GM21825 (cell line): ENCODE measurements at regions not wholly inside any gene's neighbourhood (a gene's known extent, or its start where the extent isn't known, plus 50 kb on each side); places are given as distances from the start of the nearest gene placed in this dataset.
"Not testable (repeated sequence)": the region's sequence is repeated elsewhere in the genome, so short reads cannot be mapped to it uniquely, and the experiment has no call there.

Experiments
- ATAC-seq: cut with Tn5 transposase; IDR thresholded peaks from one replicate; pipeline ENCODE4 v1.9.1; 2021; ENCODE audit warnings: mild to moderate bottlenecking, moderate library complexity; ENCODE audit not compliant: unreplicated experiment

DNA sequence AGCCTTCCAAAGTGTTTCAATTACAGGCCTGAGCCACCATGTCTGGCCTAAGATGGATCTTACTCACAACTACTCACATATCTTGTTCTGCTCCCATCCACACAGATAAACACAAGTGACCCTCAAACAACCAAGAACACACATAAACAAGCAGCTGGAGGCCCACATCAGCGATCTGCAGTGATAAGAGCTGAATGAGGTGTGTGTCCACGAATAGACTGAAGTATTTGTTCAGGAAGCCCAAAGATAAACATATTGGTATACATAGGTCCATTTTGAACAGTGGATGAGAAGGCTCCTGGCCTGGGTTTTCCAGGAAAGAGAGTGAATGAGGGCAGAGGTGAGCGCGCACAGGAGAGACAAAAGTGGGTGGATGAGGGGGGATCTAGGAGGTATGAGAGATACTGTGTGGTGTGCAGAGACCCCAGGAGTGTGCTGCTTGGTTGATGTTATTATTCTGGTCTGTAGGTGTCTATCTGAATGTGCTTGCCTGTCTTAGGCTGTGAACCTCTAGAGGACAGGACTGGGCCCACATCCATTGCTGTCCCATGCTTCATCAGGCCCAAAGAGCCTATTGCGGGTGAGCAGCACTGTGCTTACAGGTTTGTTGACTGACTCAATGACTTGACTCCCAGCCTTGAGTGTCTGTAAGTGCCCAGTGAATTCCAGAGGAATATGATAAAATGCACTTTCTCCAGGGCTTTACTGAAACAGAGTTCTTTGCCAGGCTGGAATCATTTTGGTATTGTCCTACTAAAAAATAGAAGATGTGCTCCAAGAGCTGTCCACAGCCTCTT, 79.9 kb upstream of the ATP1A1 start:
- ATAC-seq: no peak

- ATAC-seq: no peak
Measured at GRCh38 chr1:116297495-116298212, 75.4 kb upstream of the ATP1A1 start.

DNA sequence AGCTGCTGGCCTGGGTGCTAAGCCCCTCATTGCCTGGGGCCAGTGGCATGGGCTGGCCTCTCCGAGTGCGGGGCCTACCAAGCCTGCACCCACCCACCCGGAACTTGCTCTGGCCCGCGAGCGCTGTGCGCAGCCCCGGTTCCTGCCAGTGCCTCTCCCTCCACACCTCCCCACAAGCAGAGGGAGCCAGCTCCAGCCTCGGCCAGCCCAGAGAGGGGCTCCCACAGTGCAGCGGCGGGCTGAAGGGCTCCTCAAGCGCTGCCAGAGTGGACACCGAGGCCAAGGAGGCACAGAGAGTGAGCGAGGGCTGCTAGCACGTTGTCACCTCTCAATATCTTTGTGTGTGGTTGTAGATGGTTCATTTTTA, 74.8 kb upstream of the ATP1A1 start:
- ATAC-seq: not testable (repeated sequence)

DNA sequence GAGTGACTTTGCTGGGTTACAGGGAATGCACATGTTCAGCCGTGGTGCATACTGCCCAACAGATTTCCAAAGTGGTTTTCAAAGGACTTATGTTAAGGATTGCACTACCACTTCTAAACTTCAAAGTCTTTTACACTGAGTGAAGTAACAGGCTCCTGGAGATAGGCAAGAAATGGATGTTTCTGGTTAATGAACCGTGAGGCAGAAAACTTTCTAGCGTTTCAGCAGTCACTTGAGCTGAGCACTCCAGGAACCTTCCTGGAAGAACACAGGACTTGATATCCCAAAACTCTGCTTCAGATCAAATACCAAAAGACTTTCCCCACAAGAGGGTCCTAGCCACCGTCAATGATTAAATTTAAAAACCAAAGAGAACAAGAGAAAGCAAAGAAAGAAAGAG, 74.3 kb upstream of the ATP1A1 start:
- ATAC-seq: no peak

- no peak for ATAC-seq
Measured at GRCh38 chr1:116299248-116299647, 73.8 kb upstream of the ATP1A1 start.

DNA sequence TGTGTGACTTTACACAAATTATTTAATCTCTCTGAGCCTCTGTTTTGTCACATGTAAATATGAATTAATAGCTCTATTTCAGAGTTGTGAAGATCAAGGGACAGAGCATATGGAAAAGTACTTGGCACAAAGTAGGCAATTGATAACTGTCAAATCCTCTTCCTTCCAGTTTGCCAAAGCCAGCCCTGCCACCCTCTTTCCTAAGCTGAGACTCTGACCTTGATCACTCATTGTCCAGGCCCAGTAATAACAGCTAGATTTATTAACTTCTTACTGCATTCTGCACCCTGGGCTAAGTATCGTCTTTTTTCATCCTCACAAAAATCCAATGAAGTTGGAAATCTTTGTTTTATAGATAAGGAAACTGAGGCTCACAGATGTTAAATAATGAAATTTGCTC, 70.8 kb upstream of the ATP1A1 start:
- no peak for ATAC-seq

DNA sequence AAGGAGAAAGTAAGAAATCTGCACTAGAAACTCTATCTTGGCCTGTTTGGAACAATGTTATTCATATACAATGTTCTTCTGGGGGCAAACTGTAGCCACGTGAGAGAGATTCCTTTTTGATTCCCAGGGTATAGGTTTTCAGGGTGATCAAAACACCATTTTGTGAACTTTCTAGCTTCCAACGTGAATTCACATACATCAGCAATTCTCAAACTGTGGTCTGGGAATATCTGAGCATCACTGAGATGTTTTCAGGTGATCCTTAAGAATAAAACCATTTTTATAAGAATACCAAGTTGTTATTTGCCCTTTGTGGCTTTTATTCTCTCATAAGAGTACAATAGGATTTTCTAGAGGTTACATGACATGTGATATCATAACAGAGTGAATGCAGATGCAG, 66.9 kb upstream of the ATP1A1 start:
- no peak for ATAC-seq

DNA sequence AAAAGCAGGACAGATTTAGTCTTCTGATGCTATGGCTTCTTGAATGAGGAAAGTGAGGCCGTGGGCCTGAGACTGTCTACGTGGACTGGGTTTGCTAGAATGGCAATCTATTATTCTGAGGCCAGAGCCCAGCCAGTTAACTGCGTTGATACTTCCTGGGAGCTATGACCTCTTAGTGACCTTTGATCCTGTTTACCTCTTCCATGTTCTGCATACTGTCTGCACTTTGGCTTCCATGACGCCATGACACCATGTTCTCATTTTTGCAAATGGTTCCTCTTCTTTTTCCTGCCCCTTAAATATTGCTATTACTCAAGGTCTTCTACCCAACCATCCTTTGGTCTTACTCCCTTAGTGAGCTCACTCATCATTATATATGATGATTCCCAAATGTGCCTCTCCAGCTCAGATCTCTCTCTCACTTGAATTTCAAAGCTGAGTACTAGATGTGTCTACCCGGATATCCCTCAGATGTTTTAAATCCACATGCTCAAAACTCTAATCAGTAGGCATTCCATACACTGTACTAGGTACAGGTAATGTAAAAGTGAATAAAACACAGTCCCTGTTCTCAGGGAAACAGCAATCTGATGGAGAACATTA, 66.1 kb upstream of the ATP1A1 start:
- no peak for ATAC-seq

DNA sequence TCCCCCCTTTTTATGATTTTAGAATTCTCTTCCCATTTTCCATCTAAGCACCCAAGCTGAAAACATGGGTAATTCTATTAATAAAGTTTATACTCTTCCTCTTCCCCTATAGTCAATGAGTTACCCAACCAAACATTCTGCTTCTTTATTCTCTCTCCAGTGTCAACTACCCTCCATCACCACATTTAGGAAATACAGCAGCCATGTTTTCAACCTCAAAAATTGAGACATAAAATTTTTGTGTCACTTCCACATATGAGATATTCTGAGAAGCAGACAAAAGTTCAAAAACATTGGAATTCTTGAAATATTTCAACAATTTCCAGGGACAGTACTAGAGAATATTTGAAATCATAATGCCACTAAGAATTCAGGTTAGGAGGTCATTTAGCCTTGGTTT, 64.8 kb upstream of the ATP1A1 start:
- no peak for ATAC-seq

GRCh38 chr1:116309090-116309870, 63.8 kb upstream of the ATP1A1 start:
- no peak for ATAC-seq

DNA sequence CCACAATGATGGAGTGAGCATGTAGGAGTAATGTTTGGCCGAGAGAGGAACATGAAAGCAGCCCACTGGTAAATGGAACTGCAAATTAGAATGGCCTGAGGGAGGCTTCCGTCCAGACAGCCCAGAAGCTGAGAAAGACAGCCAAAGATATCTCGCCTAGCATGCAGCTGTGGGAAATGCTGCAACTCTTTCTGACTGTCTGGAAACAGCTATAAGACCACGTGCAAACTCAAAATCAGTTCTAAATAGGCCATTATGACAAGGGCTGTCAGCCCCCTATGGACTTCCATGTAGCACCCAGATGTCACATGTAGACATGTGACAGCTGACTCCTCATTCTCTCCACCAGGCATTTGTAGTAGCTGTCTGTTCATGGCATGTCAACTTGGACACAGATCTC, 62.9 kb upstream of the ATP1A1 start:
- ATAC-seq: no peak

- no peak for ATAC-seq
Measured at GRCh38 chr1:116311193-116311592, 61.9 kb upstream of the ATP1A1 start.

- no peak for ATAC-seq
Measured at GRCh38 chr1:116311756-116312680, 61.0 kb upstream of the ATP1A1 start.

- ATAC-seq: no peak
Measured at GRCh38 chr1:116312681-116313069, 60.4 kb upstream of the ATP1A1 start.

DNA sequence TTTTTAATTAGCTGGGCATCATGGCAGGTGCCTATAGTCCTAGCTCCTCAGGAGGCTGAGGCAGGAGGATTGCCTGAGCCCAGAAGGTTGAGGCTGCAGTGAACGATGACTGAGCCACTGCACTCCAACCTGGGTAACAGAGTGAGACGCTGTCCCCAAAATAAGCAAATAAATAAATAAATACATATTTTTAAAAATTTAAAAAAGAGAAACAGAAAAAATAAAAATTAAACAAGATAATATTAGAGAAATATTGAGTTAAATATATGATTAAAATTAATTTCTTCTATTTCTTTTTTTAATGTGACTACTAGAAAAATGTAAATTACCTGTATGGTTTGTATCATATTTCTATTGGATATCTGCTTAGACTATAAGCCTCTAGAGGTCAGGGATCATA, 59.3 kb upstream of the ATP1A1 start:
- no peak for ATAC-seq

- no peak for ATAC-seq
Measured at GRCh38 chr1:116314305-116314919, 58.6 kb upstream of the ATP1A1 start.

GRCh38 chr1:116316373-116316772, 56.7 kb upstream of the ATP1A1 start:
- ATAC-seq: no peak

DNA sequence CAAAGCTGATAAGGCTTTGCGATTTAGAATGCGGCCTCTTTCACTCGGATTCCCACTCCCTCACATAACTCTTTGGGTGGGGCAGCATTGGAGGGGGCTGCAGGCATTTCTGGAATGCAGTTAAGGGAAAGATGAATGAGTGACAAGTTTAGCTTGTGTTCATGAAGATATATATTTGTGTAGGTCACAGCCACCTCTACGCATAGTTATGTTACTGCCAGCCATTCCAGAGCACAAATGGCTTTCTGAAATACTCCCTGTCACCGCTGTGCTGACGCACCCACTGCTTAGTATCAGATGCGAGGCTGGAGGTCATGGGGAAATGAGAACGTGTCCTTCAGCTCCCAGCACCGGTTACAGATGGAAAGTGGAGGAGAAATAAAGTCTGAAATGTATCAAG, 54.1 kb upstream of the ATP1A1 start:
- no peak for ATAC-seq

DNA sequence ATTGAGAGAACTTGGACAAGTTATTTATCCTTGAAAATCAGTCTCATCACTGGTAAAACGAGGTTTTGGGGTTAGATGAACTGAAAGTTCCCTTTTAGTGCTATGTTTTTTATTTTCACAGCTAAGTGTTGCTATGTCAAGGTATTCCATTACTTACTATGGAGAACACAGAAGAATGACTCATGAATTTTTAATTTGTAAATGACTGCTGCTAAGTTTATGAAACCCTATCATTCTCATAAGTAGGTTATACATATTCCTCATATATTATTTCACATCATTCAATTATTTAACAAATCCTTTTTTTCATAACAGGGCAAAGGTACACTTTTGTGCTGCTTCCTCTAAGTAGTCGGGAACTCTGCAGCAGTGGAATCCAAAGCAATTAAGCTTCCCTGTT, 52.2 kb upstream of the ATP1A1 start:
- ATAC-seq: no peak

GRCh38 chr1:116321766-116322175, 51.3 kb upstream of the ATP1A1 start:
- no peak for ATAC-seq
